ENCODE measurements at regions not wholly inside any gene's neighbourhood (a gene's known extent, or its start where the extent isn't known, plus 50 kb on each side); places are given as distances from the start of the nearest gene placed in this dataset.

DNA sequence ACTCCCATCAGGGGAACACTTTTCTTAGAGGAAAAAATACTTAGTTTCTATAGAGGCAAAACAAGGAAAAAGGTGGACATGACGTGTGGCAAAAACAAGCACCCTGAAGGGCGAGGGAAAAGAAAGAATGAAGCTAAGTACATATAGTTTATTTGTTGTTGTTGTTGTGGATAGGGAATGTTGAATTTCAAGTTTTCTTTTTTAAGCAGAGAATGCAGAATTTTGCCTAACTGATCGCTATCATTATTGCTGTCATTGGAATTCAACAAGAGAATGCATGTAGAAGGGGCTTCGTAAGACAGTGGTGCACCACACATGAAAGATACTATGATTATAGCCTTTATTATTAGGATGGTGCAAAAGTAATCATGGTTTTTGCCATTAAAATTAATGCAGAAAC is 144.0 kb downstream of the LMO4 start:
- no peaks in the 10 kb centered on the region for H3K27me3 ChIP-seq (ENCODE audit: insufficient read depth, low read length, poor library complexity, severe bottlenecking)
- H3K4me3 ChIP-seq (ENCODE audit: low read length): no peak overlapping the region
- H3K36me3 ChIP-seq (ENCODE audit: insufficient read depth, low read length): no peaks in the 10 kb centered on the region
- Mint-ChIP-seq H3K9me3 (no peaks in the 10 kb centered on the region), H3K27me3 (peaks cover 0 to 3% of the 10 kb centered on the region in 2 donors), H3K4me3 (no peak overlapping the region), H3K36me3 (no peaks in the 10 kb centered on the region), H3K27ac (no peak overlapping the region), H3K4me1 (no peaks in the 10 kb centered on the region)
- H3K4me1 ChIP-seq (ENCODE audit: insufficient read depth, low read length): no peaks in the 10 kb centered on the region
- ChIA-PET POLR2A (no interaction called here), CTCF (no interaction called here)
- no peak for DNase-seq
- no peaks in the 10 kb centered on the region for H3K9me3 ChIP-seq (ENCODE audit: low read length)
- no peak overlapping the region for H3K27ac ChIP-seq (ENCODE audit: low read depth, low read length)

- Mint-ChIP-seq H3K27me3 (peaks cover 0 to 3% of the 10 kb centered on the region in 2 donors), H3K27ac (peak overlapping the region in 1 of 8 donors; percentile 2), H3K36me3 (no peaks in the 10 kb centered on the region), H3K4me1 (no peaks in the 10 kb centered on the region), H3K9me3 (no peaks in the 10 kb centered on the region), H3K4me3 (no peak overlapping the region)
- H3K27ac ChIP-seq (ENCODE audit: low read depth, low read length): no peak overlapping the region
- DNase-seq: no peak
- CTCF ChIA-PET: no interaction called here
- H3K36me3 ChIP-seq (ENCODE audit: insufficient read depth, low read length): no peaks in the 10 kb centered on the region
- no peaks in the 10 kb centered on the region for H3K4me1 ChIP-seq (ENCODE audit: insufficient read depth, low read length)
- H3K4me3 ChIP-seq (ENCODE audit: low read length): no peak overlapping the region
- POLR2A ChIA-PET: no interaction called here
- H3K9me3 ChIP-seq (ENCODE audit: low read length): no peaks in the 10 kb centered on the region
- no peaks in the 10 kb centered on the region for H3K27me3 ChIP-seq (ENCODE audit: insufficient read depth, low read length, poor library complexity, severe bottlenecking)
Measured at GRCh38 chr1:87473203-87473661, 144.6 kb downstream of the LMO4 start.

GRCh38 chr1:87474098-87474497 is 145.4 kb downstream of the LMO4 start:
- ChIA-PET POLR2A (no interaction called here), CTCF (no interaction called here)
- no peak overlapping the region for H3K4me3 Mint-ChIP-seq
- no peaks in the 10 kb centered on the region for H3K27me3 ChIP-seq (ENCODE audit: insufficient read depth, low read length, poor library complexity, severe bottlenecking)
- H3K4me1 Mint-ChIP-seq: no peaks in the 10 kb centered on the region
- H3K27ac ChIP-seq (ENCODE audit: low read depth, low read length): no peak overlapping the region
- H3K4me1 ChIP-seq (ENCODE audit: insufficient read depth, low read length): no peaks in the 10 kb centered on the region
- no peaks in the 10 kb centered on the region for H3K9me3 Mint-ChIP-seq
- H3K36me3 Mint-ChIP-seq: no peaks in the 10 kb centered on the region
- H3K9me3 ChIP-seq (ENCODE audit: low read length): no peaks in the 10 kb centered on the region
- peaks cover 0 to 3% of the 10 kb centered on the region in 2 donors for H3K27me3 Mint-ChIP-seq
- peak overlapping the region in 1 of 8 donors; percentile 30 for H3K27ac Mint-ChIP-seq
- H3K4me3 ChIP-seq (ENCODE audit: low read length): no peak overlapping the region
- DNase-seq: no peak
- H3K36me3 ChIP-seq (ENCODE audit: insufficient read depth, low read length): no peaks in the 10 kb centered on the region

GRCh38 chr1:87478231-87478630 is 149.6 kb downstream of the LMO4 start:
- H3K4me3 Mint-ChIP-seq: no peak overlapping the region
- no peaks in the 10 kb centered on the region for H3K4me1 ChIP-seq (ENCODE audit: insufficient read depth, low read length)
- H3K36me3 Mint-ChIP-seq: no peaks in the 10 kb centered on the region
- H3K9me3 Mint-ChIP-seq: no peaks in the 10 kb centered on the region
- POLR2A ChIA-PET: no interaction called here
- H3K27me3 ChIP-seq (ENCODE audit: insufficient read depth, low read length, poor library complexity, severe bottlenecking): no peaks in the 10 kb centered on the region
- no peaks in the 10 kb centered on the region for H3K4me1 Mint-ChIP-seq
- no peak overlapping the region for H3K4me3 ChIP-seq (ENCODE audit: low read length)
- H3K27me3 Mint-ChIP-seq: no peaks in the 10 kb centered on the region
- H3K27ac Mint-ChIP-seq: no peak overlapping the region
- no peaks in the 10 kb centered on the region for H3K36me3 ChIP-seq (ENCODE audit: insufficient read depth, low read length)
- H3K27ac ChIP-seq (ENCODE audit: low read depth, low read length): no peak overlapping the region
- H3K9me3 ChIP-seq (ENCODE audit: low read length): no peaks in the 10 kb centered on the region
- CTCF ChIA-PET: no interaction called here
- no peak for DNase-seq

- no peaks in the 10 kb centered on the region for H3K9me3 ChIP-seq (ENCODE audit: low read length)
- Mint-ChIP-seq H3K27me3 (no peaks in the 10 kb centered on the region), H3K9me3 (no peaks in the 10 kb centered on the region), H3K4me3 (no peak overlapping the region), H3K27ac (no peak overlapping the region), H3K4me1 (no peaks in the 10 kb centered on the region), H3K36me3 (no peaks in the 10 kb centered on the region)
- no peaks in the 10 kb centered on the region for H3K4me1 ChIP-seq (ENCODE audit: insufficient read depth, low read length)
- DNase-seq: no peak
- no peaks in the 10 kb centered on the region for H3K27me3 ChIP-seq (ENCODE audit: insufficient read depth, low read length, poor library complexity, severe bottlenecking)
- H3K36me3 ChIP-seq (ENCODE audit: insufficient read depth, low read length): no peaks in the 10 kb centered on the region
- H3K27ac ChIP-seq (ENCODE audit: low read depth, low read length): no peak overlapping the region
- ChIA-PET CTCF (interaction anchor here (0.6 kb wide), 1 partner anchor 14 kb away, joined by 3 read pairs; no protein-coding TSS in a partner anchor), POLR2A (no interaction called here)
- no peak overlapping the region for H3K4me3 ChIP-seq (ENCODE audit: low read length)
Measured at GRCh38 chr1:87495147-87495546, 166.5 kb downstream of the LMO4 start.

- no peaks in the 10 kb centered on the region for H3K36me3 ChIP-seq (ENCODE audit: insufficient read depth, low read length)
- CTCF ChIA-PET: no interaction called here
Measured at GRCh38 chr1:87495870-87496269, 167.2 kb downstream of the LMO4 start.

DNA sequence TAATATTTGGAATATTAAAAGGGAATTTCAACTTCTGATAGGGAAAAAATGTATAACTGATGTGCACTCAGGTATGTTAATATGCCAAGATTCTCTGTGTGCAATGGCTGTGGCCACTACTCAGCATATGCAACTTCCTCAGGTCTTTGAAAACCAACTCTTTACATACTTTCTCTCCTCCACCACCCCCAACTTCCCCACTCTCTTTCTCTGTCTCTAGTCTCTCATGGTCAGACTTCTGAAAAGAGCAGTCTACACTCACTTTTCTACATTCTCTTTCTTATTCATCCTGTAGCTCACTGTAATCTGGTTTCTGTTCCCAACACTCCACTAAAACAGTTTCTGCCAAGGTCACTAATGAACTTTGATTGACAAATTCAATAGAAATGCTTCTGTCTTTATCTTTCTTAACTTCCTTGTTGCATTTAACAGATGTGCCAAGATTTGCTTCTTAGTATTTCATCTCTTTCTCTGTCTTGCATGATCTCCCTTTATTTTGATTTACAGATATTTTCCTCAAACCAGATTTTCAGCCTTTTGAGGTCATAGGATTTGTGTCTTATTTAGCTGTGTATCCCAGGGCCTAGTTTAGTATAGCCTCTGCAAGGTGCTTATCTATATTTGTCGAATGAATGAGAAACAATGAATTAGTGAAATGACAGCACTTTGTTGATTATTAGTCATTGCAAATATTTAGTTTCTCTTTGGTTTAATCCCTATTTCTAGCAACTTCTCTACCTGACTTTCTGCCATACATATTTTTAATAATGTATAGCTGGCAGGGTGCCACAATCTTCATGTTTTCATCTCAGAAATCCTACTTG is 168.9 kb downstream of the LMO4 start:
- Mint-ChIP-seq H3K4me1 (no peaks in the 10 kb centered on the region), H3K4me3 (no peak overlapping the region), H3K27ac (no peak overlapping the region), H3K27me3 (no peaks in the 10 kb centered on the region), H3K9me3 (no peaks in the 10 kb centered on the region), H3K36me3 (no peaks in the 10 kb centered on the region)
- no peaks in the 10 kb centered on the region for H3K27me3 ChIP-seq (ENCODE audit: insufficient read depth, low read length, poor library complexity, severe bottlenecking)
- H3K4me1 ChIP-seq (ENCODE audit: insufficient read depth, low read length): no peaks in the 10 kb centered on the region
- no peaks in the 10 kb centered on the region for H3K9me3 ChIP-seq (ENCODE audit: low read length)
- POLR2A ChIA-PET: no interaction called here
- no peaks in the 10 kb centered on the region for H3K36me3 ChIP-seq (ENCODE audit: insufficient read depth, low read length)
- no peak overlapping the region for H3K27ac ChIP-seq (ENCODE audit: low read depth, low read length)
- no peak for DNase-seq
- CTCF ChIA-PET: no interaction called here
- no peak overlapping the region for H3K4me3 ChIP-seq (ENCODE audit: low read length)

More at GRCh38 chr1:87495870-87496269, 167.2 kb downstream of the LMO4 start:
- no peaks in the 10 kb centered on the region for H3K4me1 ChIP-seq (ENCODE audit: insufficient read depth, low read length)
- no peak overlapping the region for H3K4me3 Mint-ChIP-seq
- no peaks in the 10 kb centered on the region for H3K27me3 Mint-ChIP-seq
- no peaks in the 10 kb centered on the region for H3K9me3 Mint-ChIP-seq
- H3K4me1 Mint-ChIP-seq: no peaks in the 10 kb centered on the region
- H3K27ac Mint-ChIP-seq: no peak overlapping the region
- H3K4me3 ChIP-seq (ENCODE audit: low read length): no peak overlapping the region
- H3K27ac ChIP-seq (ENCODE audit: low read depth, low read length): no peak overlapping the region
- POLR2A ChIA-PET: no interaction called here
- no peaks in the 10 kb centered on the region for H3K27me3 ChIP-seq (ENCODE audit: insufficient read depth, low read length, poor library complexity, severe bottlenecking)
- no peak for DNase-seq
- no peaks in the 10 kb centered on the region for H3K36me3 Mint-ChIP-seq
- no peaks in the 10 kb centered on the region for H3K9me3 ChIP-seq (ENCODE audit: low read length)

DNA sequence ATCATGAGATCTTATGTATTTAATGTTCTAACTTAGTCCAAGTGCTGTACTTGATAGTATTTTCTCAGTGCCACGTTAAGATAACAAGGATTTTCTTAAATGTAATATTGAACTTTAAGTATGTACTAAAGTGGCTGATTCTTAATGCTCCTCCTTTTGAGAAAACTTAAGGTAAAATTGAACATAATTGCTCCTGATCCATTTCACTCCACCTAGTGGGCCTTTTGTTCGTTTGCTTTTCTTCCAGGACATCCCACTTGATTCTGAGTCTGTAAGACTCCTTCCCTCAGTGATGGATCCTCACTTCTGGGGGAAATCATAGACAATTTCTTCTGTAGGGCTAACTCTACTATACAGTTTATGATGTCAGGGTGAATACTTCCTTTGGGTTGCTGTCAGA is 173.1 kb downstream of the LMO4 start:
- no peak overlapping the region for H3K4me3 ChIP-seq (ENCODE audit: low read length)
- Mint-ChIP-seq H3K9me3 (no peaks in the 10 kb centered on the region), H3K36me3 (no peaks in the 10 kb centered on the region), H3K4me3 (no peak overlapping the region), H3K4me1 (peaks cover 0 to 8% (median 3%) of the 10 kb centered on the region in 3 donors), H3K27me3 (peaks cover 0 to 6% of the 10 kb centered on the region in 2 donors), H3K27ac (no peak overlapping the region)
- H3K4me1 ChIP-seq (ENCODE audit: insufficient read depth, low read length): no peaks in the 10 kb centered on the region
- no peak for DNase-seq
- no peaks in the 10 kb centered on the region for H3K9me3 ChIP-seq (ENCODE audit: low read length)
- no peak overlapping the region for H3K27ac ChIP-seq (ENCODE audit: low read depth, low read length)
- CTCF ChIA-PET: no interaction called here
- POLR2A ChIA-PET: no interaction called here
- no peaks in the 10 kb centered on the region for H3K36me3 ChIP-seq (ENCODE audit: insufficient read depth, low read length)
- no peaks in the 10 kb centered on the region for H3K27me3 ChIP-seq (ENCODE audit: insufficient read depth, low read length, poor library complexity, severe bottlenecking)

Data from CD8-positive, alpha-beta memory T cell (primary cell).